Muscle of arm (tissue), 1 donor: ENCODE measurements at regions not wholly inside any gene's neighbourhood (a gene's known extent, or its start where the extent isn't known, plus 50 kb on each side); places are given as distances from the start of the nearest gene placed in this dataset.

Experiments used
- DNase-seq: peaks from one replicate; pipeline ENCODE4 v3.0.0-alpha.2; 2013

GRCh38 chr7:84627250-84627649 is 432.7 kb upstream of the SEMA3A start:
- no peak for DNase-seq

- DNase-seq = no peak
Measured at GRCh38 chr7:84624927-84625326, 430.3 kb upstream of the SEMA3A start.

GRCh38 chr7:84624527-84624926 is 429.9 kb upstream of the SEMA3A start:
- no peak for DNase-seq

- no peak for DNase-seq
Measured at GRCh38 chr7:84617265-84618030, 422.9 kb upstream of the SEMA3A start.

GRCh38 chr7:84614821-84615501 is 420.4 kb upstream of the SEMA3A start:
- DNase-seq = no peak

- peak; percentile 58 for DNase-seq
Measured at GRCh38 chr7:84612981-84613681, 418.5 kb upstream of the SEMA3A start.

- no peak for DNase-seq
Measured at GRCh38 chr7:84611391-84611790, 416.8 kb upstream of the SEMA3A start.

GRCh38 chr7:84610390-84610789 is 415.8 kb upstream of the SEMA3A start:
- no peak for DNase-seq

- no peak for DNase-seq
Measured at GRCh38 chr7:84605301-84605700, 410.7 kb upstream of the SEMA3A start.

GRCh38 chr7:84603545-84603944 is 409.0 kb upstream of the SEMA3A start:
- no peak for DNase-seq

- DNase-seq = no peak
Measured at GRCh38 chr7:84595026-84595425, 400.4 kb upstream of the SEMA3A start.

- DNase-seq = no peak
Measured at GRCh38 chr7:84591897-84592296, 397.3 kb upstream of the SEMA3A start.

- no peak for DNase-seq
Measured at GRCh38 chr7:84589012-84589411, 394.4 kb upstream of the SEMA3A start.

GRCh38 chr7:84583331-84583730 is 388.7 kb upstream of the SEMA3A start:
- DNase-seq = no peak

GRCh38 chr7:84582747-84583146 is 388.2 kb upstream of the SEMA3A start:
- DNase-seq = no peak

GRCh38 chr7:84578825-84579224 is 384.2 kb upstream of the SEMA3A start:
- no peak for DNase-seq

GRCh38 chr7:84568781-84569180 is 374.2 kb upstream of the SEMA3A start:
- no peak for DNase-seq

GRCh38 chr7:84565345-84566074 is 370.9 kb upstream of the SEMA3A start:
- no peak for DNase-seq

GRCh38 chr7:84553711-84554110 is 359.1 kb upstream of the SEMA3A start:
- no peak for DNase-seq

- no peak for DNase-seq
Measured at GRCh38 chr7:84549409-84549808, 354.8 kb upstream of the SEMA3A start.

- peak; percentile 45 for DNase-seq
Measured at GRCh38 chr7:84548366-84549365, 354.1 kb upstream of the SEMA3A start.
